ENCODE measurements at regions not wholly inside any gene's neighbourhood (a gene's known extent, or its start where the extent isn't known, plus 50 kb on each side); places are given as distances from the start of the nearest gene placed in this dataset.

DNA sequence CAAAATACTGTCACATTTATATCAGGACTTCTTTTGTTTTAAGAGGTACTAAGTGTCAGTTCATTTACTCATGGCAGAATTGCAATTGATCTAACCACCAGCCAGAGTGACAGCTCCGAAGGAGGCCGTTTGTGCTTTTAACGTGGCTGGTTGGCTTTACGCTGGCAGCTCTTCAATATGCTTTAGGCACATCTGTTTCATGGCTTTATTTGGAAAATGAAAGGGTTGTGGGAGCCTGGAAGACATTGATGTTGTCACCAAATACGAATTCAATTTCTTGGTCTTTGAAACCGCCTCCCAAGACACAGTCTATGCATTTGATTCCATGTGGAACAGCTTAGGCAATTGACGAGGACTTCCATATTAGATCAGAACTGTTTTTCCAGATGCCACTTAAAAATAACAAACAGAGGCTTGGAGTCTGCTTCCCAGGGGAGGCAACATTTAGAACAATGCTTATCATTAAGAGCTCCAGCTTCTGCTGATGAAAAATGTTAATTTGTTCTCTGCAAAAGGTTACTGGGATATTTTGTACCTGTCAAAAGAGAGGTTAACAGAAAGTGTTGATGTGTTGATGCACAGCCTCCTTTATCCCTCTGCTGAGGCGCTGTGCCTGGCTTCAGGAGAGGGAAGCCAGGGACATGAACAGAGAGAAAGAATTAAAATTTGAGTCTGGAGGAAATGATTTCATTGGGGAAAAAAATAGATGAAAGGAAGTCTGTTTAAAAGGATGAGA is 64.0 kb upstream of the TNFRSF19 start:
- TF ChIP-seq, protein P1, sequence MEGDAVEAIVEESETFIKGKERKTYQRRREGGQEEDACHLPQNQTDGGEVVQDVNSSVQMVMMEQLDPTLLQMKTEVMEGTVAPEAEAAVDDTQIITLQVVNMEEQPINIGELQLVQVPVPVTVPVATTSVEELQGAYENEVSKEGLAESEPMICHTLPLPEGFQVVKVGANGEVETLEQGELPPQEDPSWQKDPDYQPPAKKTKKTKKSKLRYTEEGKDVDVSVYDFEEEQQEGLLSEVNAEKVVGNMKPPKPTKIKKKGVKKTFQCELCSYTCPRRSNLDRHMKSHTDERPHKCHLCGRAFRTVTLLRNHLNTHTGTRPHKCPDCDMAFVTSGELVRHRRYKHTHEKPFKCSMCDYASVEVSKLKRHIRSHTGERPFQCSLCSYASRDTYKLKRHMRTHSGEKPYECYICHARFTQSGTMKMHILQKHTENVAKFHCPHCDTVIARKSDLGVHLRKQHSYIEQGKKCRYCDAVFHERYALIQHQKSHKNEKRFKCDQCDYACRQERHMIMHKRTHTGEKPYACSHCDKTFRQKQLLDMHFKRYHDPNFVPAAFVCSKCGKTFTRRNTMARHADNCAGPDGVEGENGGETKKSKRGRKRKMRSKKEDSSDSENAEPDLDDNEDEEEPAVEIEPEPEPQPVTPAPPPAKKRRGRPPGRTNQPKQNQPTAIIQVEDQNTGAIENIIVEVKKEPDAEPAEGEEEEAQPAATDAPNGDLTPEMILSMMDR (IDR thresholded peaks at IDR 0.05; ENCODE audit: extremely low read depth in 1 of 2, insufficient read depth in 1 of 2, low read depth in 1 of 2, low read length in 2 of 2) = no peak
- TF ChIP-seq POLR2A (IDR thresholded peaks at IDR 0.05; ENCODE audit: low read depth, low read length) (no peak), POLR2AphosphoS5 (IDR thresholded peaks at IDR 0.05; ENCODE audit: insufficient read depth, low read depth, low read length) (no peak), EZH2 (IDR thresholded peaks at IDR 0.05; ENCODE audit: borderline replicate concordance, low read depth, low read length, severe bottlenecking) (no peak)
- TF ChIP-seq, protein P2, sequence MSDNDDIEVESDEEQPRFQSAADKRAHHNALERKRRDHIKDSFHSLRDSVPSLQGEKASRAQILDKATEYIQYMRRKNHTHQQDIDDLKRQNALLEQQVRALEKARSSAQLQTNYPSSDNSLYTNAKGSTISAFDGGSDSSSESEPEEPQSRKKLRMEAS (IDR thresholded peaks at IDR 0.05; ENCODE audit: insufficient read depth, insufficient read length) = no peak

All from endothelial cell of umbilical vein (primary cell).